ENCODE measurements at regions not wholly inside any gene's neighbourhood (a gene's known extent, or its start where the extent isn't known, plus 50 kb on each side); places are given as distances from the start of the nearest gene placed in this dataset.

DNA sequence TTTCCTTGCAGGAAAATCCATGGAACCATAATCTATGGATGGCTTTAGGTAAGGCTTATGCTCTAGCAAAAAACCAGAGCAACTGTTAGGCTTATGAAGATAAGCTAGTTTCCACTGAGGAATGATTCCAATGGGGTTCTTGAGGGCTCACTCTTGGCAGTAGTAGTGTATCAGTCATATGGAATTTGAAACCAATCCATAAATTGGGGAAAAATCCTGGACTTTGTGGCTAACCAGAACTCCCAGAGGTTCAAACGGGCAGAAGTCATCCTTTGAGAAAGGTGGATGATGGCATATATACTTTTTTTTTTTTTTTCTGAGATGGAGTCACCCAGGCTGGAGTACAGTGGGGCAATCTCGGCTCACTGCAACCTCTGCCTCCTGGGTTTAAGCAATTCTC lies 54.2 kb upstream of the ATF3 start:
- no peak overlapping the region for H3K4me3 ChIP-seq (ENCODE audit: control insufficient read depth, low read depth, low read length)
- DNase-seq (ENCODE audit: low read depth): no peak
- TF ChIP-seq, protein P1, sequence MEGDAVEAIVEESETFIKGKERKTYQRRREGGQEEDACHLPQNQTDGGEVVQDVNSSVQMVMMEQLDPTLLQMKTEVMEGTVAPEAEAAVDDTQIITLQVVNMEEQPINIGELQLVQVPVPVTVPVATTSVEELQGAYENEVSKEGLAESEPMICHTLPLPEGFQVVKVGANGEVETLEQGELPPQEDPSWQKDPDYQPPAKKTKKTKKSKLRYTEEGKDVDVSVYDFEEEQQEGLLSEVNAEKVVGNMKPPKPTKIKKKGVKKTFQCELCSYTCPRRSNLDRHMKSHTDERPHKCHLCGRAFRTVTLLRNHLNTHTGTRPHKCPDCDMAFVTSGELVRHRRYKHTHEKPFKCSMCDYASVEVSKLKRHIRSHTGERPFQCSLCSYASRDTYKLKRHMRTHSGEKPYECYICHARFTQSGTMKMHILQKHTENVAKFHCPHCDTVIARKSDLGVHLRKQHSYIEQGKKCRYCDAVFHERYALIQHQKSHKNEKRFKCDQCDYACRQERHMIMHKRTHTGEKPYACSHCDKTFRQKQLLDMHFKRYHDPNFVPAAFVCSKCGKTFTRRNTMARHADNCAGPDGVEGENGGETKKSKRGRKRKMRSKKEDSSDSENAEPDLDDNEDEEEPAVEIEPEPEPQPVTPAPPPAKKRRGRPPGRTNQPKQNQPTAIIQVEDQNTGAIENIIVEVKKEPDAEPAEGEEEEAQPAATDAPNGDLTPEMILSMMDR (IDR thresholded peaks at IDR 0.05; ENCODE audit: control insufficient read depth, insufficient read depth, low read depth, low read length, missing control alignments): no peak

DNA sequence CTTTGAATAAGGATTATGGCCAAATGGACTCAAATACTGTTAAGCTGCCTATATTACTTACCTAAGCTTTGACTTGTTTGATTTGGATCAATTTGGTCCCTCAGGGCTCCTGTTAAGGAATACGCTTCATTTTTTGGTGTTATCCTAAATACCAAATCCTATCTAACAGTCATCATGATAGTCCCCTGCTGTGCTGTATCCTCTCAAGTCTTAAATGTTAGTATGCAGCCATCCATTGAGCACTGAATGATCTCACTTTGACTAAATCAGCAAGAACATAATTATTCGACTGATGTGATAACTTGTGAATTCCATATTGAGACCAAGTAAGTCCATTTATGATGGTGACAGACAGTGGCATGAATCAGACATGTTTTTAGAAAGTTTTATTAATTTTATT lies 53.1 kb upstream of the ATF3 start:
- TF ChIP-seq, protein P1 (IDR thresholded peaks at IDR 0.05; ENCODE audit: control insufficient read depth, insufficient read depth, low read depth, low read length, missing control alignments): no peak
- no peak for DNase-seq (ENCODE audit: low read depth)
- H3K4me3 ChIP-seq (ENCODE audit: control insufficient read depth, low read depth, low read length): no peak overlapping the region

DNA sequence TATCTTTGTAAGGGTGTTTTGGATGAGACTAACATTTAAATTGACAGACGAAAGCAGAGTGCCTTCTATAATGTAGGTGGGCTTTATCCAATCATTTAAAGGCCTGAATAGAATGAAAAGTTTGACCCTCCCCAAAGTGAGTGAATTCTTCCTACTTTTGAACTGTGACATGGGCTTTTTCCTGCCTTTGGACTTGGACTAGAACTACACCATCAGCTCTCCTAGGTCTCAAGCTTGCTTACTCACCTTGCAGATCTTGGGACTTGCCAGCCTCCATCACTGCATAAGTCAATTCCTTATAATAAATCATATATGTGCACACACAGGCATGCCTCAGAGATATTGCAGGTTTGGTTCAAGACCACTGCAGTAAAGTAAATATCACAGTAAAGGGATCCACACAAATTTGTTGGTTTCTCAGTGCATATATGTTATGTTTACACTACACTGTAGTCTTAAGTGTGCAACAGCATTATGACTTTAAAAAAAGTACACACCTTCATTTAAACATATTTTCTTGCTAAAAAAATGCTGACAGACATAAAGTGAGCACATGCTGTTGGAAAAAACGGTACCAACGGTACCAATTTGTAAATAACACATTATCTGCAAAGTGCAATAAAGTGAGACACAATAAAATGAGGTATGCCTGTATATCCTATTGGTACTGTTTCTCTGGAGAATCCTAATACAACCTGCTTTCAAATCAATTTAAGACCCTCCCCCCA lies 51.6 kb upstream of the ATF3 start:
- DNase-seq (ENCODE audit: low read depth): no peak
- TF ChIP-seq, protein P1 (IDR thresholded peaks at IDR 0.05; ENCODE audit: control insufficient read depth, insufficient read depth, low read depth, low read length, missing control alignments): no peak
- no peak overlapping the region for H3K4me3 ChIP-seq (ENCODE audit: control insufficient read depth, low read depth, low read length)

DNA sequence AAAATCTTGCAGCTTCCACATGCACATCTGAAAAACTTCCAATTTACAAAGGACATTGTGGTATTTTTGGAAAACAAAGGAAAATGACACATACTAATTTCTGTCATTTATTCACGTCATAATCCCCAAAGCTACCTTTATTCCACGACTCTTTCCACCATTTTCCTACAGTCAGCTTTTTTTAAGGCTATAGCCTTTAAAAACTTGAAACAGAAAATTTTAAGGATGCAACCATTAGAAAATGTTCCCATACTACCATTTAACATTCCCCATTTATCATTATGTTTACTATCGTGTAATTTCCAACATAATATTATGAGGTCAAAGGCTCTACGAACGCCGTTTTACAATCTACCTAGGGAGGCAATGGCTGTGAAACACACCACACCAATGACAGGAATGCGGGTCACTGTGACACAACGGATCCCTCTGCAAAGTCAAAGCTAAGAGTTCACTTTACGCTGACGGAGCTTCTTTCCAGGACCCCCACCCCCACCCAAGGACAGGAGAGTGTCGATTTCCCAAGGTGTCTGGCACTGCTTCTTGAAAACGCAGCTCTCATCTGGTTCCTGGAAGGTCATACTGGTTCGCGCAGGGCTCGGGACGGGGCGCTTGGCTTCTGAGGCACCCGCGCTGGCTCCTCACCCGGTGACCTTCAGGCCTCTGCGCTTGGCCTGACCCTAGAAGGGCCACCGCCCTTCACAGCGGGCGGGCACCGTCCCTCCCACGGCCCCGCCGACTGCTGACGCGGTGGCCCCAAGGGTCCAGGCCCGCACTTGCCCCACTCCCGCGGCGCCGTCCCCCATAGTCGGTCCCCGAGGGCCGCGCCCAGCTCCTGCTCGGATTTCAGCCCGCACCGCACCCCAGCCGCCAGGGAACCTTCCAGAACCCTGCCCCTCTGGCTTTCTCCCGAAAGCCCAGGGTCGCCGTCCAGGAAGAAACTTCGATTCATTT lies 50.5 kb upstream of the ATF3 start:
- DNase-seq (ENCODE audit: low read depth): no peak
- TF ChIP-seq, protein P1 (IDR thresholded peaks at IDR 0.05; ENCODE audit: control insufficient read depth, insufficient read depth, low read depth, low read length, missing control alignments): no peak
- peak overlapping the region; percentile 67 for H3K4me3 ChIP-seq (ENCODE audit: control insufficient read depth, low read depth, low read length)

DNA sequence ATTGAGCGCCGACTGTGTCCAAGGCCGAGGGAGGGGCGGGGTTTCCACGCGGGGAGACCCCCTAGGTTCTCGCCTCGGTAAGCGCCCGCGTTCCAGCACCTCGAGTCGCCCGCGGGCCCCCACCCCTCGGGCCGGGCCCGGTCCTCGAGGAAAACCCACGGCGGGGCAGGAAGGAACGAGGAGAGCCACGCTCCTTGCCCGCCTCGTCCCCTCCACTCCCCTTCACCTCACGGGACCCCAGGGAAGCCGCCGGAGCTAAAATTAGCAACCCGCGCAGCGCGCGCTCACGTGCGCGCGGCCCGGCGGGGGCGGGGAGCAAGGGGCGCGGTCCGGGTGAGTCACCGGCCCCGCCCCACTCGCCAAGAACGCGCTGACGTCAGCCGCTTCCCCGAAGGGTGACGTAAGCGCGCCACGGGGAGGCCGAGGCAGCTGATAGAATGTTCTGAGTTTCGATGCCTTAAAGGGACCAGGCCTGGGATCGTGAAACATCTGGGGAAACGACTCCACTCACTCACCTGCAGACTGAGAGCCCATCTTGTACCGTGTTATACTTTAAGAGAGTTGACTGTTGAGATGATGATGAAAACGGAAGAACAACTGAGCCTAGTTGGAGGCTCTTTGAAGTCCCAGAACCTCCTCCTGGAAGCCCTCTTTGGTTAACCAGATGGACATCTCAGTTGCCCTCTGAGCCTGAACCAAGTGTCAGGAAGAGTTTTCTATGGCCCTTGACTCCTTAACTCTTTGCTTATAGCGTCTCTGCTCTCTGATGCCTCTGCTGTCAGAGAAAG lies 49.7 kb upstream of the ATF3 start:
- TF ChIP-seq, protein P1 (IDR thresholded peaks at IDR 0.05; ENCODE audit: control insufficient read depth, insufficient read depth, low read depth, low read length, missing control alignments): no peak
- no peak for DNase-seq (ENCODE audit: low read depth)

More for the DNA sequence above, 49.7 kb upstream of the ATF3 start:
- H3K4me3 ChIP-seq (ENCODE audit: control insufficient read depth, low read depth, low read length): peak overlapping the region; percentile 67
